Breast epithelium (tissue), 4 donors: ENCODE measurements at regions not wholly inside any gene's neighbourhood (a gene's known extent, or its start where the extent isn't known, plus 50 kb on each side); places are given as distances from the start of the nearest gene placed in this dataset.

Source experiments
- DNase-seq, 2 donors: peaks; one replicate each; pipeline ENCODE4 v3.0.0-alpha.2; 2019; ENCODE audit warnings: low spot score in 2 of 2
- H3K27ac ChIP-seq, 2 donors: fragments of 200-600 bp; sonication (generic) in 1 of 2; one replicate each; pipeline ENCODE4 v1.5.1; 2016 to 2019; ENCODE audit warnings: mild to moderate bottlenecking in 1 of 2
- H3K27me3 ChIP-seq, 2 donors: fragments of 200-600 bp; sonication (generic) in 1 of 2; one replicate each; pipeline versions ENCODE4 v1.5.1 to v1.6.0; 2017 to 2019; ENCODE audit warnings: control low read depth in 1 of 2, mild to moderate bottlenecking in 1 of 2
- H3K36me3 ChIP-seq: fragments of 200-600 bp; one replicate; pipeline ENCODE4 v1.5.1; 2019
- H3K4me1 ChIP-seq, 2 donors: fragments of 200-600 bp; sonication (generic); one replicate each; pipeline ENCODE4 v1.5.1; 2016 to 2019; ENCODE audit warnings: control low read depth in 1 of 2
- H3K4me3 ChIP-seq, 3 donors: fragments of 200-600 bp; sonication (generic); 1 replicate in 2 of 3; 2 replicates in 1 of 3; pipeline ENCODE4 v1.5.1; 2016 to 2019; ENCODE audit warnings: mild to moderate bottlenecking in 3 of 3, moderate library complexity in 2 of 3
- H3K9me3 ChIP-seq, 2 donors: fragments of 200-600 bp; sonication (generic) in 1 of 2; one replicate each; pipeline ENCODE4 v1.5.1; 2016 to 2019; ENCODE audit warnings: control low read depth in 1 of 2
- CTCF ChIP-seq, 3 donors: fragments of 450-650 bp; IDR thresholded peaks; one replicate each; pipeline ENCODE4 v1.5.1; 2016 to 2017; ENCODE audit warnings: antibody characterized with exemption in 3 of 3, mild to moderate bottlenecking in 3 of 3, moderate library complexity in 3 of 3
- POLR2A ChIP-seq: fragments of 450-650 bp; IDR thresholded peaks from one replicate; pipeline ENCODE4 v1.6.1; 2016; ENCODE audit warnings: antibody characterized with exemption, mild to moderate bottlenecking, moderate library complexity
- POLR2AphosphoS5 ChIP-seq, 3 donors: sonication (generic); formaldehyde crosslinking; IDR thresholded peaks; one replicate each; pipeline ENCODE4 v1.6.1; 2017; ENCODE audit warnings: antibody characterized with exemption in 3 of 3
- intact Hi-C: fragments of 100-400 bp; cut with DNase I; formaldehyde crosslinking; loops from one replicate; pipeline ENCODE4 v1.15.1; 2023; ENCODE audit warnings: low total_unique reads

- DNase-seq: no peak
- Histone ChIP-seq H3K4me1 (no peaks in the 10 kb centered on the region), H3K9me3 (no peaks in the 10 kb centered on the region), H3K36me3 (no peaks in the 10 kb centered on the region), H3K27me3 (no peaks in the 10 kb centered on the region), H3K4me3 (no peak overlapping the region), H3K27ac (no peak overlapping the region)
- intact Hi-C loops: no loop called here
- TF ChIP-seq CTCF (IDR thresholded peaks at IDR 0.05): no peak
- no peak for TF ChIP-seq POLR2AphosphoS5 (IDR thresholded peaks at IDR 0.05)
- TF ChIP-seq POLR2A: no peak
These were observed 392.5 kb downstream of the FIGN start for GRCh38 chr2:163343316-163343715.

- Histone ChIP-seq H3K36me3 (no peaks in the 10 kb centered on the region), H3K9me3 (no peaks in the 10 kb centered on the region), H3K27me3 (no peaks in the 10 kb centered on the region), H3K4me3 (no peak overlapping the region), H3K4me1 (no peaks in the 10 kb centered on the region), H3K27ac (no peak overlapping the region)
- no peak for TF ChIP-seq POLR2AphosphoS5 (IDR thresholded peaks at IDR 0.05)
- no peak for TF ChIP-seq CTCF (IDR thresholded peaks at IDR 0.05)
- TF ChIP-seq POLR2A: no peak
- DNase-seq: no peak
- intact Hi-C loops: no loop called here
These were observed 394.4 kb downstream of the FIGN start for GRCh38 chr2:163341426-163341825.

- no peaks in the 10 kb centered on the region for H3K36me3 ChIP-seq
- no peak overlapping the region for H3K27ac ChIP-seq
- DNase-seq: no peak
- H3K4me3 ChIP-seq: no peak overlapping the region
- intact Hi-C loops: no loop called here
- no peak for TF ChIP-seq CTCF (IDR thresholded peaks at IDR 0.05)
- no peak for TF ChIP-seq POLR2A
- no peak for TF ChIP-seq POLR2AphosphoS5 (IDR thresholded peaks at IDR 0.05)
- H3K4me1 ChIP-seq: no peaks in the 10 kb centered on the region
- H3K9me3 ChIP-seq: no peaks in the 10 kb centered on the region
- no peaks in the 10 kb centered on the region for H3K27me3 ChIP-seq
These were observed 397.5 kb downstream of the FIGN start for GRCh38 chr2:163338270-163338669.

- TF ChIP-seq POLR2AphosphoS5 (IDR thresholded peaks at IDR 0.05): no peak
- no peak for TF ChIP-seq CTCF (IDR thresholded peaks at IDR 0.05)
- no peak for TF ChIP-seq POLR2A
- H3K27ac ChIP-seq: no peak overlapping the region
- no peak overlapping the region for H3K4me3 ChIP-seq
- H3K36me3 ChIP-seq: no peaks in the 10 kb centered on the region
- H3K9me3 ChIP-seq: no peaks in the 10 kb centered on the region
- intact Hi-C loops: loop anchor here (10.0 kb wide), 1 partner anchor 150 kb away; no protein-coding TSS in a partner anchor
- DNase-seq: no peak
- H3K27me3 ChIP-seq: no peaks in the 10 kb centered on the region
- H3K4me1 ChIP-seq: no peaks in the 10 kb centered on the region
These were observed 411.1 kb downstream of the FIGN start for GRCh38 chr2:163324677-163325076.

- H3K27me3 ChIP-seq: no peaks in the 10 kb centered on the region
- no peak overlapping the region for H3K4me3 ChIP-seq
- H3K27ac ChIP-seq: no peak overlapping the region
- no peaks in the 10 kb centered on the region for H3K4me1 ChIP-seq
- no peaks in the 10 kb centered on the region for H3K36me3 ChIP-seq
- intact Hi-C loops: no loop called here
- TF ChIP-seq CTCF (IDR thresholded peaks at IDR 0.05) (no peak), POLR2A (no peak), POLR2AphosphoS5 (IDR thresholded peaks at IDR 0.05) (no peak)
- DNase-seq: no peak
- H3K9me3 ChIP-seq: peaks cover 0 to 3% of the 10 kb centered on the region in 2 donors
These were observed 416.8 kb downstream of the FIGN start for GRCh38 chr2:163319006-163319405.
